ENCODE measurements at regions not wholly inside any gene's neighbourhood (a gene's known extent, or its start where the extent isn't known, plus 50 kb on each side); places are given as distances from the start of the nearest gene placed in this dataset.
"Not testable (repeated sequence)": the region's sequence is repeated elsewhere in the genome, so short reads cannot be mapped to it uniquely, and the experiment has no call there.

DNA sequence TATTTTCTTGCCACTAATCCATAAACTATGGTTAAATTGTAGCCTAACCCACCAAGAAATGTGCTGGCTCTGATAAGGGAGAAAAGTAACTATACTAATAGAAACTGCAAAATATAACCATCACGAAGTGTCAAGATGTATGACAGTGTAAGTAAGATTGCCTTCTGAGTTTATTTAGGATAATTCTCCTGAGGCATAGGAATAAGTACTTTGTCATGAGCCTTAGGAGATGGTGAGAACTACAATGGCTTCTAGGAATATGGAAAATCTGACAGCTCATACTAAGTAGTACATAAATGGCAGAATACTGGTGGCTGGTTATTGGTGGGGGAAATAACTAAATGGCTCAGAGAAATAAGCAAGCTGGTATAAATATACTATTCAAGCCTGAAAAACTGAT, 543.9 kb downstream of the PRR16 start:
- DNase-seq = no peak

DNA sequence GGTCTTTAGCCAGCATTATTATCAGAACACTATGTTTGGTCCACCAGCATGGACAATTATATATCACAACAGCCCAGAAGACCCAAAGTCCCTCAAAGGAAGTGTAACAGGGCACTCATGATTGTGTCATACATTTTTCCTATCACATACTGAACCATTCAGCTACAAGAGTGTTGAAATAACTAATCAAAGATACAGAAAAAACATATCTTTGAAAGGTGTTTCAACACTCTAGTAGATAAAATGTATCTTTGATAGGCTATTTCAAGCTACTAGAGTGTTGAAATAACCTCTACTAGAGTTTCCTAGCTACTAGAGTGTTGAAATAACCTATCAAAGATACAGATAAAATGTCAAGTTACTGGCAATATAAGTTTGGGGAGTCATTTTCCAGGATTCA, 545.0 kb downstream of the PRR16 start:
- no peak for DNase-seq

- no peak for DNase-seq
Measured at GRCh38 chr5:121018004-121018403, 553.9 kb downstream of the PRR16 start.

DNA sequence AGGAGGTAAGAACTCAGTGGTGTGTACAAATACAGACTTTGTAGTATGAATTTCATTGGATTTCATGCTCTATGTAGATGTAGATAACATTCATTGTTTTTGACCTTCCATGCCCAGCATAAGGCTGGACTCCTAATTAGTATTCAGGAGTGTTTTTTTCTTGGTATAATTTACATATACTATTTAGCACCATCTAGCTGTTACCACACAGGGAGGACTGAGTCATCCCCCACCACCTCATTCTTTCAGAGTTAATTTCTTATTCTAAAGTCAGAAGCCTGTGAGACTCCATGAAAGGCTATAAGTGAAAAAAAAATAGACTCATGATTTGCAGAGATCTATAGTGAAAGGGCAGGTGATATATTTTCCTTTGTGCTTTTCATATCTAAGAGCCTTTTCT, 555.0 kb downstream of the PRR16 start:
- no peak for DNase-seq

DNA sequence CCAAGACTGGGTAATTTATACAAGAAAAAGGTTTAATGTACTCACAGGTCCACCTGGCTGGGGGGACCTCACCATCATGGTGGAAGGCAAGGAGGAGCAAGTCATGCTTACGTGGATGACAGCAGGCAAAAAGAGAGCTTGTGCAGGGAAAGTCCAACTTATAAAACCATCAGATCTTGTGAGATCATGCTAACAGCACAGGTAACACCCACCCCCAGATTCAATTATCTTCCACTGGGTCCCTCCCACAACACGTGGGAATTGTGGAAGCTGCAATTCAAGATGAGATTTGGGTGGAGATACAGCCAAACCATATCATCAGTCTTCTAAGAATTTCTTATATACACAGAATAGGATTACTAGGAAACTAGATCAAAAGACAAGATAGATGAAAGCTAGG, 555.6 kb downstream of the PRR16 start:
- DNase-seq = no peak

- DNase-seq = no peak
Measured at GRCh38 chr5:121021681-121022080, 557.6 kb downstream of the PRR16 start.

DNA sequence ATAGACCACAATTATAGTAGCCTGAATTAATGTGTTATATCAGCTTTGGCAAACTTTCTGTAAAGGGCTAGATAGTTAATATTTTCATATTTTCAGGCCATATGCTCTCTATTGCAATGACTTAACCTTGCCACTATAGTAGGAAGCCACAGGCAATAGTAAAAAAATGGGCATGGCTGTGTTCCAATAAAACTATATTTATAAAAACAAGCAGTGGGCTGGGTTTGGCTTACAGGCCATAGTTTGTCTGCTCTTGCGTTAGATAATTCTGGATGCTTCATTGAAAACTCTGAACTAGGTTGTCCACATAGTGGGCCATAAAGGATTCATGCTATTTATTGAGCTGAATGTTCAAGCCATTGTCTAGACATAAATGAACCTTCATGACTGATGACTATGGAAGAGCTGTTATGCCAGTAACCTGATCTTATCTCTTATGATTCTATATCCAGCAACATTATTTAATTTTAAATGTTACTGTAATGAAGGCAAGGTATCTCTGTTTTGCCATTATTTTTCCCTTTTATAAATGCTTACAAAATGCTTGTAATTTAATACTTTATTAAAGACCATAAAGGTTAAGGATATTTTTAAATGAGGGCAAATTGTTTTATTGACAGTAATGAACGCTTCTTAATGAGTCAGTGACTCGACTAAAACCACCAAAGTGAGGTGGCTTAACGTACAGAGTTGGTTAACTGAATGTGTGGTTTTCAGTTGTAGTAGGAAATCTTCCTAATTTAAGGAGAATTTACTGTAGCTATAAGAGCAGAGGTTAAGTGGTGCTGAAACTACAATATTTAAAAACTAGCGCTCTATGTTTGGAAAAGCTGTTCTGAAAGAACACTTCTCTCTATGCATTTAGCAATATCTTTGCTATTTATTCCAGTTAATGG, 560.6 kb downstream of the PRR16 start:
- DNase-seq = no peak

GRCh38 chr5:121025671-121026070, 561.6 kb downstream of the PRR16 start:
- DNase-seq = no peak

DNA sequence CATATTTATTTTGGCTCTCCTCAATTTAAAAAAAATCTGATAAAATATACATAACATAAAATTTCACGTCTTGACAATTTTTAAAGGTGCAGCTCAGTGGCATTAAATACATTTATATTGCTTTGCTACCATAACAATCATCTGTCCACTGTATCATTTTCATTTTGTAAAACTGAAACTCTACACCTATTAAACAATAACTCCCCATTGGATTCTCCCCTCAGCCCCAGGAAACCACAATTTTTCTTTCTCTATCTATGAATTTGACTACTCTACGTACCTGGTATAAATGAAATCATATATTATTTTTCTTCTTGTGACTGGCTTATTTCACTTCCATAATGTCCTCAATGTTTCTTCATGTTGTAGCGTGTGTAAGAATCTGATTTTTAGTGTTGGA, 563.5 kb downstream of the PRR16 start:
- DNase-seq = no peak

DNA sequence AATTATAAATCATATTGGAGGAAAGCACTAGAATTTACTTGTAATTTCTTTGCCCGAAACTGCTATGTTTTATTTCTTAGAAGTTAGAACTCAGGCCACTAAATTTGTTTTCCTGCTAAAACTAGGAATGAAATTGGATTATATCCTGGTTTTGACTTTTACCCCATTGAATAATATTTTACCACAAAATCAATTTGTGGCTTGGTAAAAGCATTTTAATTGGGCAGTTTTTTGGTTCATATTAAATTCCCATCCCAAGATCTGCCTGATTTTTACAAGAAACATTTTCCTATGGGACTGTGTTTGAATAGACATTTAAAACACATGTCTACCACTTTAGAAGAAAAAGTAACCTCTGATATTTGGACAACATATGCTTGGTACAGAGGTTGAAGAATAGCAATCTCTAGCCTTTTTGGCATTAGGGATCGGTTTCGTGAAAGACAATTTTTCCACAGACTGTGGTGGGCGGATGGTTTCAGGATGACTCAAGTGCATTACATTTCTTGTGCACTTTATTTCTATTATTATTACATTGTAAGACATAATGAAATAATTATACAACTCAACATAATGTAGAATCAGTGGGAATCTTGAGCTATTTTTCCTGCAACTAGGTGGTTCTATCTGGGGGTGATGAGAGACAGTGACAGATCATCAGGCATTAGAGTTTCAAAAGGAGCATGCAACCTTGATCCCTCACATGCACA, 565.6 kb downstream of the PRR16 start:
- DNase-seq = no peak

- DNase-seq = no peak
Measured at GRCh38 chr5:121031491-121031890, 567.4 kb downstream of the PRR16 start.

GRCh38 chr5:121033334-121033733, 569.2 kb downstream of the PRR16 start:
- DNase-seq = no peak

GRCh38 chr5:121038438-121038837, 574.3 kb downstream of the PRR16 start:
- DNase-seq = no peak

GRCh38 chr5:121049971-121050370, 585.9 kb downstream of the PRR16 start:
- no peak for DNase-seq

GRCh38 chr5:121053055-121053985, 589.2 kb downstream of the PRR16 start:
- no peak for DNase-seq

DNA sequence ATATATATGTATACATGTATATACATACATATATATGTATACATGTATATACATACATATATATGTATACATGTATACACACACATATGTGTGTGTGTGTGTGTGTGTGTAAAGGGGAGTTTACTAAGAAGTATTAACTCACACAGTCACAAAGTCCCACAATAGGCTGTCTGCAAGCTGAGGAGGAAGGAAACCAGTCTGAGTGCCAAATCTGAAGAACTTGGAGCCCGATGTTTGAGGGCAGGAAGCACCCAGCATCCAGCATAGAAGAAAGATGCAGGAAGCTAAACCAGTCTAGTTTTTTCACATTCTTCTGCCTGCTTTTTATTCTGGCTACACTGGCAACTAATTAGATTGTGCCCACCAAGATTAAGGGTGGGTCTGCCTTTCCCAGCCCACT, 591.5 kb downstream of the PRR16 start:
- DNase-seq = no peak

DNA sequence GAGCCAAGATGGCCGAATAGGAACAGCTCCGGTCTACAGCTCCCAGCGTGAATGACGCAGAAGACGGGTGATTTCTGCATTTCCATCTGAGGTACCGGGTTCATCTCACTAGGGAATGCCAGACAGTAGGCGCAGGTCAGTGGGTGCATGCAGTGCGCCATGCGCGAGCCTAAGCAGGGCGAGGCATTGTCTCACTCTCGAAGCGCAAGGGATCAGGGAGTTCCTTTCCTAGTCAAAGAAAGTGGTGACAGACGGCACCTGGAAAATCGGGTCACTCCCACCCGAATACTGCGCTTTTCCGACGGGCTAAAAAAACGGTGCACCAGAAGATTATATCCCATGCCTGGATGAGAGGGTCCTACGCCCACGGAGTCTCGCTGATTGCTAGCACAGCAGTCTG, 600.1 kb downstream of the PRR16 start:
- DNase-seq = not testable (repeated sequence)

- no peak for DNase-seq
Measured at GRCh38 chr5:121086671-121087070, 622.6 kb downstream of the PRR16 start.

- no peak for DNase-seq
Measured at GRCh38 chr5:121087560-121087959, 623.5 kb downstream of the PRR16 start.

DNA sequence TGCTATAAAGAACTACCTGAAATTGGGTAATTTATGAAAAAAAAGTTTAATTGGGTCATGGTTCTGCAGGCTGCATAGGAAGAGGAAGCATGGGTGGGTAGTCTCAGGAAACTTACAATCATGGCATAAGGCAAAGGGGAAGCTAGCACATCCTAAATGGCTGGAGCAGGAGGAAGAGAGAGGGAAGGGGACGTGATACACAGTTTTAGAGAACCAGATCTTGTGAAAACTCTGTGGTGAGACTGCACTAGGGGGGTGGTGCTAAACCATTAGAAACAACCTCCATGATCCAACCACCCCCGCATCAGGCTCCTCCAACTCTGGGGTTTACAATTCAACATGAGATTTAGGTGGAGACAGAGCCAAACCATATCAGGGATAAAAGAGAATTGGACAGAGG, 624.2 kb downstream of the PRR16 start:
- DNase-seq = no peak

DNA sequence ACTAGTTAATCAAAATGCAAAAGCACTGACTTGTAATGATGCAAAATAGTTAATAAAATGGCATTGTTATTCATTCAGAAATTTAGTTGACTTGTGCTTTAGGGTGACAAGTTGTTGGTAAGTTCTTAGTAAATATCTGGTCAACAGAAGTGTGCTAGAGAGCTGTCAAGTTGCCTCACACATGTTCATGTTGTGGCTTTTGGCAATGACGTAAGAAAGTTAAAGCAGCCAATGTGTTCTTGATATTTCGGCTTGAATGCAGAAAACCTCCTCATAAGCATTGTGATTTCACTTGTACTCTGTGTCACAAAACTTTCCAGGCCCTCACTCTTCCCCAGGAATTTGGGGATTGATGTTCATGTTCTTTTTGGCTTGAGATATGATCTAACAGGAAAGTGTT, 626.7 kb downstream of the PRR16 start:
- no peak for DNase-seq

DNA sequence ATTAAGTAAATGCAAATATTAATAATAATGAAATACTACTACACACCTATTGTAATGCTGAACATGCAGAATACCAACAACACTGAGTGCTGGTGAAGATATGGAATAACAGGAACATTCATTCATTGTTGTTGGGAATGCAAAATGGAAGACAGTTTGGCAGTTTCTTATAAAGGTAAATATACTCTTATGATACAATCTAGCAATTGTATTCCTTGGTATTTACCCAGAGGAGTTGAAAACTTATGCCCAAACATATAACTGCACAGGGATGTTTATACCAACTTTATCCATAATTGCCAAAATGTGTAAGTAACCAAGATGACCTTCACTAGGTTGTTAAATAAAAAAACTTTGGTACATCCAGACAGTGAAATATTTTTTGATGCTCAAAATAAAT, 636.8 kb downstream of the PRR16 start:
- DNase-seq = no peak

DNA sequence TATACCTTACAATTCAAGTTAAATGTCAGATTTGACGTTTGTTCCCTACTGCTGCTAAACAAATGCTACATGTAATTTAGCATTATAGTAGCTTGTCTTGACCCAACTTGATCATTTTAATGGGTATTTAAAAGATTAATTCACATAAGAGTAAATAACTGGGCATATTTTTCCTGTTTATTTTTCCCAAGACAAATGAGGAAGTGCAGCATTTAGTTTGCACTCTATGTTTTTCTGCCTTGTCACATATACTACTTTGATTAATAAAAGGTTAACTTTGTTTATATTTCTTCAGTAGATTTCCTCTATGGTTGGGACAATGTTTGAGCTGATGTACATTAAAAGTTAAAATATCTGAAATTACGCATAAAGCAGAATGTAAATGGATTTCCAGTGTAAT, 641.8 kb downstream of the PRR16 start:
- DNase-seq = no peak
